HL-60 (cell line): ENCODE measurements at regions not wholly inside any gene's neighbourhood (a gene's known extent, or its start where the extent isn't known, plus 50 kb on each side); places are given as distances from the start of the nearest gene placed in this dataset.

Experiments used
- POLR2AphosphoS5 ChIP-seq: IDR thresholded peaks from 2 replicates; pipeline ENCODE4 v1.6.1; 2012; ENCODE audit warnings: low read depth
- TF ChIP-seq, protein P1 (sequence below): IDR thresholded peaks from one replicate; pipeline ENCODE4 v1.5.1; 2011; ENCODE audit warnings: low read length, control low read depth, inconsistent platforms; ENCODE audit not compliant: insufficient read depth

DNA sequence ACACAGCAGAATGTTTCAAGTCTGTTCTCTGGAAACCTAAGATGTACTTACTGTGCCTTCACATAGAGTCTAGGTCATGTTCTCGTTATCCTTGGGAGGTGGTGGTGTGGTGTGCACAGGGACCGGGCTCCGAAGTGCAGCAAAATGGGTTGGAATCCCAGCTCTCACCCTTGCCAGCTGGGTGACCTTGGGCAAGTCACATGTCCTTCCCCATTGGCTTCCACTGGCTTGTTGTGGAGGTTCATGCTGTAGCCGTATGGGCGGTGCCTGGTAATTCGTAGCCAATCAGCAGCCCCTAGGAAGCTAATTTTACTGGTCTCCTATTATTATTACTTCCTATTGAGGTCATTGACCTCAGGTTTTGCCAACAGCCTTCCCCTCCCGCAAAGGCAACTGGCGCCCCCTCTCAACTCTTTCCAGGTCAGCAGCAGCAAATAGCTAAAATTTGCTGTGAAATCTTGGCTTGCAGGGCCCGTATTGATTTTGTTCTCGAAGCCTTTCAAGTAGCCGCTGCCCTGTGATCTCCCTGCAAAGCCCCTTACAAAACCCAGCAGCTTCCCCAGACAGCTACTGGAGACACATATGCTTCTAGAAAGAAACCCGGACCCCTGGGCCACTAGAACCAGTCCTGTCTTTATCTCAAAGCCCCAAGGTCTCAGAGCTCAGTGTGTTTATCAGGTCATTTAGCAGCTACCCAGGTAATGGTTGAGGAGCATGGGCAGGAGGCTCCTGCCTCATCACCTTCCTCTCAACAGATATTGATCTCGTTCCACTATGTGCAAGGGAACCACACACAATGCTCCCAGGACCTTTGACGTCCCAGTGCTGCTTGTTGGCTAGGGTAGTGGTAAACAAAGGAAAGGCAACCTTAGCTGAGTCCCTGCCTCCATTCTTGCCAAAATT lies 66.5 kb upstream of the SLC1A4 start:
- no peak for TF ChIP-seq POLR2AphosphoS5
- TF ChIP-seq, protein P1, sequence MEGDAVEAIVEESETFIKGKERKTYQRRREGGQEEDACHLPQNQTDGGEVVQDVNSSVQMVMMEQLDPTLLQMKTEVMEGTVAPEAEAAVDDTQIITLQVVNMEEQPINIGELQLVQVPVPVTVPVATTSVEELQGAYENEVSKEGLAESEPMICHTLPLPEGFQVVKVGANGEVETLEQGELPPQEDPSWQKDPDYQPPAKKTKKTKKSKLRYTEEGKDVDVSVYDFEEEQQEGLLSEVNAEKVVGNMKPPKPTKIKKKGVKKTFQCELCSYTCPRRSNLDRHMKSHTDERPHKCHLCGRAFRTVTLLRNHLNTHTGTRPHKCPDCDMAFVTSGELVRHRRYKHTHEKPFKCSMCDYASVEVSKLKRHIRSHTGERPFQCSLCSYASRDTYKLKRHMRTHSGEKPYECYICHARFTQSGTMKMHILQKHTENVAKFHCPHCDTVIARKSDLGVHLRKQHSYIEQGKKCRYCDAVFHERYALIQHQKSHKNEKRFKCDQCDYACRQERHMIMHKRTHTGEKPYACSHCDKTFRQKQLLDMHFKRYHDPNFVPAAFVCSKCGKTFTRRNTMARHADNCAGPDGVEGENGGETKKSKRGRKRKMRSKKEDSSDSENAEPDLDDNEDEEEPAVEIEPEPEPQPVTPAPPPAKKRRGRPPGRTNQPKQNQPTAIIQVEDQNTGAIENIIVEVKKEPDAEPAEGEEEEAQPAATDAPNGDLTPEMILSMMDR = no peak
